ENCODE measurements at regions not wholly inside any gene's neighbourhood (a gene's known extent, or its start where the extent isn't known, plus 50 kb on each side); places are given as distances from the start of the nearest gene placed in this dataset.

DNA sequence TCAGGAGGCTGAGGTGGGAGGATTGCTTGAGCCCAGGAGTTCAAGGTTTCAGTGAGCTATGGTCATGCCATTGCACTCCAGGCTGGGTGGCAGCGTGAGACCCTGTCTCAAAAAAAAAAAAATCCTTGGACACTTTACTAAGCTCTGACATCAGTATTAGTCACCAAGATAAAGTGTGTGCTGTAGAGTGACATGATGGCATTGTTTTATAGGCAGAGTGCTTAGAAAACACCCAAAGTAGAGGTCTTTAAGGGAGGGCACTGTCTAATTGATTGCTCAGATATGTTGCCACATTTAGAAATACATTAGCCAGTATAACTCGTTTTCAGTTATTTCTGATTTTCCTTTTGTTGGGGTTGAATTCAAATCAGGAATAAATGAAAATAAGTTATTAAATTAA, 235.9 kb downstream of the REEP3 start:
- TF ChIP-seq, protein P1, sequence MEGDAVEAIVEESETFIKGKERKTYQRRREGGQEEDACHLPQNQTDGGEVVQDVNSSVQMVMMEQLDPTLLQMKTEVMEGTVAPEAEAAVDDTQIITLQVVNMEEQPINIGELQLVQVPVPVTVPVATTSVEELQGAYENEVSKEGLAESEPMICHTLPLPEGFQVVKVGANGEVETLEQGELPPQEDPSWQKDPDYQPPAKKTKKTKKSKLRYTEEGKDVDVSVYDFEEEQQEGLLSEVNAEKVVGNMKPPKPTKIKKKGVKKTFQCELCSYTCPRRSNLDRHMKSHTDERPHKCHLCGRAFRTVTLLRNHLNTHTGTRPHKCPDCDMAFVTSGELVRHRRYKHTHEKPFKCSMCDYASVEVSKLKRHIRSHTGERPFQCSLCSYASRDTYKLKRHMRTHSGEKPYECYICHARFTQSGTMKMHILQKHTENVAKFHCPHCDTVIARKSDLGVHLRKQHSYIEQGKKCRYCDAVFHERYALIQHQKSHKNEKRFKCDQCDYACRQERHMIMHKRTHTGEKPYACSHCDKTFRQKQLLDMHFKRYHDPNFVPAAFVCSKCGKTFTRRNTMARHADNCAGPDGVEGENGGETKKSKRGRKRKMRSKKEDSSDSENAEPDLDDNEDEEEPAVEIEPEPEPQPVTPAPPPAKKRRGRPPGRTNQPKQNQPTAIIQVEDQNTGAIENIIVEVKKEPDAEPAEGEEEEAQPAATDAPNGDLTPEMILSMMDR (conservative IDR thresholded peaks at IDR 0.05; ENCODE audit: low read depth, low read length): no peak
- TF ChIP-seq EZH2 (IDR thresholded peaks at IDR 0.05; ENCODE audit: borderline replicate concordance, low read depth, low read length, poor library complexity, severe bottlenecking): no peak

All from A673 (cell line).